Sigmoid colon (tissue), 4 donors: ENCODE measurements at regions not wholly inside any gene's neighbourhood (a gene's known extent, or its start where the extent isn't known, plus 50 kb on each side); places are given as distances from the start of the nearest gene placed in this dataset.

ENCODE experiments used
- EP300 ChIP-seq, 4 donors: sonication (generic); formaldehyde crosslinking; IDR thresholded peaks; one replicate each; pipeline ENCODE4 v1.6.1; 2017; ENCODE audit warnings: antibody characterized with exemption in 4 of 4
- POLR2A ChIP-seq, 2 donors: fragments of 450-650 bp; IDR thresholded peaks; one replicate each; pipeline ENCODE4 v1.6.1; 2016; ENCODE audit warnings: antibody characterized with exemption in 2 of 2, mild to moderate bottlenecking in 2 of 2, moderate library complexity in 2 of 2
- POLR2AphosphoS5 ChIP-seq, 4 donors: sonication (generic); formaldehyde crosslinking; IDR thresholded peaks; one replicate each; pipeline ENCODE4 v1.6.1; 2017; ENCODE audit warnings: antibody characterized with exemption in 4 of 4
- TF ChIP-seq, protein P1 (sequence below), 4 experiments: fragments of 450-650 bp in 3 of 4; fragments of 200-600 bp in 1 of 4; IDR thresholded peaks; one replicate each; pipeline ENCODE4 v1.5.1; 2016 to 2019; ENCODE audit warnings: antibody characterized with exemption in 4 of 4, mild to moderate bottlenecking in 3 of 4, moderate library complexity in 2 of 4

DNA sequence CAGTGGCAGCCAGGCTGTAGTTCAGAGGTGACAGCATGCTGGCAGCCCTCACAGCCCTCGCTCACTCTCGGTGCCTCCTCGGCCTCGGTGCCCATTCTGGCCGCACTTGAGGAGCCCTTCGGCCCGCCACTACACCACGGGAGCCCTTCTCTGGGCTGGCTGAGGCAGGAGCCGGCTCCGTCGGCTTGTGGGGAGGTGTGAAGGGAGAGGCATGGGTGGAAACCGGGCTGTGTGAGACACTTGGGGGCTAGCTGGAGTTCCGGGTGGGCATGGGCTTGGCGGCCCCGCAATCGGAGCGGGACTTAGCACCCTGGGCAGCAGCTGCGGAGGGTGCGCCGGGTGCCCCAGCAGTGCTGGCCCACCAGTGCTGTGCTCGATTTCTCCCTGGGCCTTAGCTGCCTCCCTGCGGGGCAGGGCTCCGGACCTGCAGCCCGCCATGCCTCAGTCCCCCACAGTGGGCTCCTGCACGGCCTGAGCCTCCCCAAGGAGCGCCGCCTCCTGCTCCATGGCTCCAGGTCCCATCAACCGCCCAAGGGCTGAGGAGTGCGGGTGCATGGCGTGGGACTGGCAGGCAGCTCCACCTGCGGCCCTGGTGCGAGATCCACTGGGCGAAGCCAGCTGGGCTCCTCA, 396.8 kb downstream of the FAM72C start:
- TF ChIP-seq POLR2A (IDR thresholded peaks at IDR 0.05) (no peak), EP300 (IDR thresholded peaks at IDR 0.05) (no peak), POLR2AphosphoS5 (IDR thresholded peaks at IDR 0.05) (no peak)
- TF ChIP-seq, protein P1, sequence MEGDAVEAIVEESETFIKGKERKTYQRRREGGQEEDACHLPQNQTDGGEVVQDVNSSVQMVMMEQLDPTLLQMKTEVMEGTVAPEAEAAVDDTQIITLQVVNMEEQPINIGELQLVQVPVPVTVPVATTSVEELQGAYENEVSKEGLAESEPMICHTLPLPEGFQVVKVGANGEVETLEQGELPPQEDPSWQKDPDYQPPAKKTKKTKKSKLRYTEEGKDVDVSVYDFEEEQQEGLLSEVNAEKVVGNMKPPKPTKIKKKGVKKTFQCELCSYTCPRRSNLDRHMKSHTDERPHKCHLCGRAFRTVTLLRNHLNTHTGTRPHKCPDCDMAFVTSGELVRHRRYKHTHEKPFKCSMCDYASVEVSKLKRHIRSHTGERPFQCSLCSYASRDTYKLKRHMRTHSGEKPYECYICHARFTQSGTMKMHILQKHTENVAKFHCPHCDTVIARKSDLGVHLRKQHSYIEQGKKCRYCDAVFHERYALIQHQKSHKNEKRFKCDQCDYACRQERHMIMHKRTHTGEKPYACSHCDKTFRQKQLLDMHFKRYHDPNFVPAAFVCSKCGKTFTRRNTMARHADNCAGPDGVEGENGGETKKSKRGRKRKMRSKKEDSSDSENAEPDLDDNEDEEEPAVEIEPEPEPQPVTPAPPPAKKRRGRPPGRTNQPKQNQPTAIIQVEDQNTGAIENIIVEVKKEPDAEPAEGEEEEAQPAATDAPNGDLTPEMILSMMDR (IDR thresholded peaks at IDR 0.05) = no peak
